ENCODE measurements at regions not wholly inside any gene's neighbourhood (a gene's known extent, or its start where the extent isn't known, plus 50 kb on each side); places are given as distances from the start of the nearest gene placed in this dataset.

DNA sequence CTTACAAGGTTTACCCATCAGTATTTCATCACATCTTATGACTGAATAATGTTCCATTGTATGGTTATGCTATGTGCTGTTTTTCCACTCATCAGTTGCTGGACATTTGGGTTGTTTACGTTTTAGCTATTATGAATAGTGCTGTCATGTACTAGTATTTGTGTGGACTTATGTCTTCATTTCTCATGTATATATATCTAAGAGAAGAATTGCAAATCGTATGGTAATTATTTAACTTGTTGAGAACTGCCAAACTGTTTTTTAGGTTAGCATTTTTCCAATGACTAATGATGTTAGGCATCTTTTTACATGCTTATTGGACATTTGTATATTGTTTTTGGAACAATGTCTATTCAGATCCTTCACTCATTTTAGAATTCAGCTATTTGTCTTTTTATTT lies 368.3 kb downstream of the LMO7 start:
- no peaks in the 10 kb centered on the region for H3K36me3 Mint-ChIP-seq (ENCODE audit: insufficient read depth in 1 of 3, low read depth in 3 of 3)
- Histone ChIP-seq H3K27ac (ENCODE audit: insufficient read length, low read depth, low read length) (no peak overlapping the region), H2BK5ac (ENCODE audit: insufficient read length, low read length) (no peak overlapping the region), H2BK15ac (ENCODE audit: low read depth, low read length) (no peak overlapping the region), H3K14ac (ENCODE audit: insufficient read depth, low read length) (no peak overlapping the region), H3K18ac (ENCODE audit: insufficient read length, low read depth, low read length) (no peak overlapping the region), H2AFZ (ENCODE audit: low read length) (no peak overlapping the region), H3K4me2 (ENCODE audit: insufficient read depth, insufficient read length, low read length) (no peak overlapping the region), H4K20me1 (ENCODE audit: control insufficient read depth, insufficient read depth, insufficient read length) (no peaks in the 10 kb centered on the region), H4K8ac (replicated peaks; ENCODE audit: insufficient read length, low read depth, low read length) (no peak overlapping the region), H4K91ac (ENCODE audit: insufficient read length, low read depth, low read length) (no peak overlapping the region), H3K9me3 (ENCODE audit: control insufficient read depth, low read depth, low read length) (no peaks in the 10 kb centered on the region), H3K56ac (ENCODE audit: insufficient read length, low read depth, low read length) (no peak overlapping the region), H2BK120ac (ENCODE audit: low read depth, low read length, poor library complexity, severe bottlenecking) (no peak overlapping the region), H3K23me2 (ENCODE audit: insufficient read length, low read depth, low read length, poor library complexity, severe bottlenecking) (no peaks in the 10 kb centered on the region), H3T11ph (ENCODE audit: low read length) (no peak overlapping the region), H3K23ac (ENCODE audit: insufficient read length, low read depth, low read length) (no peak overlapping the region), H3K4ac (ENCODE audit: low read depth, low read length) (no peak overlapping the region), H3K79me1 (ENCODE audit: insufficient read depth, low read depth, low read length, poor library complexity, severe bottlenecking) (no peaks in the 10 kb centered on the region), H4K5ac (ENCODE audit: insufficient read length, low read depth, low read length) (no peak overlapping the region), H3K4me1 (ENCODE audit: insufficient read depth, low read length) (no peaks in the 10 kb centered on the region), H3K79me2 (ENCODE audit: insufficient read depth, low read length) (no peaks in the 10 kb centered on the region), H2BK12ac (ENCODE audit: insufficient read length, low read depth, low read length) (no peak overlapping the region), H2BK20ac (ENCODE audit: low read depth, low read length, poor library complexity, severe bottlenecking) (no peak overlapping the region), H2AK5ac (ENCODE audit: insufficient read length, low read length) (no peak overlapping the region), H3K27me3 (ENCODE audit: insufficient read depth, low read length) (no peaks in the 10 kb centered on the region), H3K9ac (ENCODE audit: extremely low read depth, insufficient read length, low read length) (no peak overlapping the region)
- no peak overlapping the region for H3K4me3 Mint-ChIP-seq
- no peak overlapping the region for H3K27ac Mint-ChIP-seq
- H3K9me3 Mint-ChIP-seq, result no peaks in the 10 kb centered on the region
- no peak for DNase-seq
- no peaks in the 10 kb centered on the region for H3K4me1 Mint-ChIP-seq
- no peaks in the 10 kb centered on the region for H3K27me3 Mint-ChIP-seq (ENCODE audit: low read depth)
- TF ChIP-seq, protein P1, sequence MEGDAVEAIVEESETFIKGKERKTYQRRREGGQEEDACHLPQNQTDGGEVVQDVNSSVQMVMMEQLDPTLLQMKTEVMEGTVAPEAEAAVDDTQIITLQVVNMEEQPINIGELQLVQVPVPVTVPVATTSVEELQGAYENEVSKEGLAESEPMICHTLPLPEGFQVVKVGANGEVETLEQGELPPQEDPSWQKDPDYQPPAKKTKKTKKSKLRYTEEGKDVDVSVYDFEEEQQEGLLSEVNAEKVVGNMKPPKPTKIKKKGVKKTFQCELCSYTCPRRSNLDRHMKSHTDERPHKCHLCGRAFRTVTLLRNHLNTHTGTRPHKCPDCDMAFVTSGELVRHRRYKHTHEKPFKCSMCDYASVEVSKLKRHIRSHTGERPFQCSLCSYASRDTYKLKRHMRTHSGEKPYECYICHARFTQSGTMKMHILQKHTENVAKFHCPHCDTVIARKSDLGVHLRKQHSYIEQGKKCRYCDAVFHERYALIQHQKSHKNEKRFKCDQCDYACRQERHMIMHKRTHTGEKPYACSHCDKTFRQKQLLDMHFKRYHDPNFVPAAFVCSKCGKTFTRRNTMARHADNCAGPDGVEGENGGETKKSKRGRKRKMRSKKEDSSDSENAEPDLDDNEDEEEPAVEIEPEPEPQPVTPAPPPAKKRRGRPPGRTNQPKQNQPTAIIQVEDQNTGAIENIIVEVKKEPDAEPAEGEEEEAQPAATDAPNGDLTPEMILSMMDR (conservative IDR thresholded peaks at IDR 0.05), result no peak
- WGBS (ENCODE audit: extremely low coverage, insufficient read length, low lambda C conversion rate), result no CpG with 5 or more reads among the region's 2 CpGs
